ENCODE measurements at regions not wholly inside any gene's neighbourhood (a gene's known extent, or its start where the extent isn't known, plus 50 kb on each side); places are given as distances from the start of the nearest gene placed in this dataset.

GRCh38 chr2:13001408-13001807 is 284.7 kb downstream of the TRIB2 start:
- TF ChIP-seq CTCF (IDR thresholded peaks at IDR 0.05; ENCODE audit: borderline replicate concordance, control extremely low read depth, extremely low read depth, insufficient read depth, missing control alignments): no peak
- no peak for DNase-seq (ENCODE audit: low spot score)
- in situ Hi-C loops (cut with MboI; ENCODE audit: low sequenced_read_pairs, unreplicated experiment): loop anchor here (25.0 kb wide), 1 partner anchor 1164 kb away; no protein-coding TSS in a partner anchor

GRCh38 chr2:13002536-13003331 is 286.0 kb downstream of the TRIB2 start:
- in situ Hi-C loops (cut with MboI; ENCODE audit: low sequenced_read_pairs, unreplicated experiment): loop anchor here (25.0 kb wide), 1 partner anchor 1165 kb away; no protein-coding TSS in a partner anchor
- TF ChIP-seq CTCF (IDR thresholded peaks at IDR 0.05; ENCODE audit: borderline replicate concordance, control extremely low read depth, extremely low read depth, insufficient read depth, missing control alignments): no peak
- DNase-seq (ENCODE audit: low spot score): no peak

- no peak for TF ChIP-seq CTCF (IDR thresholded peaks at IDR 0.05; ENCODE audit: borderline replicate concordance, control extremely low read depth, extremely low read depth, insufficient read depth, missing control alignments)
- in situ Hi-C loops (cut with MboI; ENCODE audit: low sequenced_read_pairs, unreplicated experiment): loop anchor here (25.0 kb wide), 1 partner anchor 1166 kb away; no protein-coding TSS in a partner anchor
- no peak for DNase-seq (ENCODE audit: low spot score)
Measured at GRCh38 chr2:13003500-13003899, 286.8 kb downstream of the TRIB2 start.

- DNase-seq (ENCODE audit: low spot score): no peak
- in situ Hi-C loops (cut with MboI; ENCODE audit: low sequenced_read_pairs, unreplicated experiment): loop anchor here (25.0 kb wide), 1 partner anchor 1168 kb away; no protein-coding TSS in a partner anchor
- TF ChIP-seq CTCF (IDR thresholded peaks at IDR 0.05; ENCODE audit: borderline replicate concordance, control extremely low read depth, extremely low read depth, insufficient read depth, missing control alignments): no peak
Measured at GRCh38 chr2:13005048-13005447, 288.3 kb downstream of the TRIB2 start.

- TF ChIP-seq CTCF (IDR thresholded peaks at IDR 0.05; ENCODE audit: borderline replicate concordance, control extremely low read depth, extremely low read depth, insufficient read depth, missing control alignments): no peak
- in situ Hi-C loops (cut with MboI; ENCODE audit: low sequenced_read_pairs, unreplicated experiment): loop anchor here (25.0 kb wide), 1 partner anchor 1169 kb away; no protein-coding TSS in a partner anchor
- no peak for DNase-seq (ENCODE audit: low spot score)
Measured at GRCh38 chr2:13005761-13006335, 289.1 kb downstream of the TRIB2 start.

- TF ChIP-seq CTCF (IDR thresholded peaks at IDR 0.05; ENCODE audit: borderline replicate concordance, control extremely low read depth, extremely low read depth, insufficient read depth, missing control alignments): no peak
- in situ Hi-C loops (cut with MboI; ENCODE audit: low sequenced_read_pairs, unreplicated experiment): loop anchor here (25.0 kb wide), 1 partner anchor 1169 kb away; no protein-coding TSS in a partner anchor
- DNase-seq (ENCODE audit: low spot score): no peak
Measured at GRCh38 chr2:13006426-13006825, 289.7 kb downstream of the TRIB2 start.
